H9 (cell line): ENCODE measurements at regions not wholly inside any gene's neighbourhood (a gene's known extent, or its start where the extent isn't known, plus 50 kb on each side); places are given as distances from the start of the nearest gene placed in this dataset.

ENCODE experiments used
- DNase-seq: peaks from one replicate; pipeline ENCODE4 v3.0.0-alpha.2; 2017
- H2AFZ ChIP-seq: one replicate; pipeline ENCODE4 v1.6.1; 2013; ENCODE audit warnings: mild to moderate bottlenecking, low read length, control low read depth, moderate library complexity
- H2AK5ac ChIP-seq: 2 replicates; pipeline ENCODE4 v1.6.1; 2013; ENCODE audit warnings: low read length, control low read depth, mixed read lengths; ENCODE audit not compliant: insufficient read length
- H2BK120ac ChIP-seq: one replicate; pipeline ENCODE4 v1.6.1; 2013; ENCODE audit warnings: low read depth, mild to moderate bottlenecking, low read length, control low read depth, inconsistent platforms; ENCODE audit not compliant: poor library complexity, severe bottlenecking
- H2BK12ac ChIP-seq: 2 replicates; pipeline ENCODE4 v1.6.1; 2013; ENCODE audit warnings: low read length, control low read depth, mixed read lengths, low read depth; ENCODE audit not compliant: insufficient read length
- H2BK15ac ChIP-seq: 2 replicates; pipeline ENCODE4 v1.6.1; 2013; ENCODE audit warnings: low read depth, low read length, control low read depth
- H2BK20ac ChIP-seq: one replicate; pipeline ENCODE4 v1.6.1; 2013; ENCODE audit warnings: low read depth, mild to moderate bottlenecking, low read length, control low read depth, inconsistent platforms; ENCODE audit not compliant: poor library complexity, severe bottlenecking
- H2BK5ac ChIP-seq: 2 replicates; pipeline ENCODE4 v1.6.1; 2013; ENCODE audit warnings: low read length, control low read depth, mixed read lengths; ENCODE audit not compliant: insufficient read length
- H3K14ac ChIP-seq: 2 replicates; pipeline ENCODE4 v1.6.1; 2013; ENCODE audit warnings: low read length, control low read depth; ENCODE audit not compliant: insufficient read depth
- H3K18ac ChIP-seq: 2 replicates; pipeline ENCODE4 v1.6.1; 2013; ENCODE audit warnings: low read depth, mild to moderate bottlenecking, mixed read lengths, low read length, control low read depth; ENCODE audit not compliant: insufficient read length
- H3K23ac ChIP-seq: 2 replicates; pipeline ENCODE4 v1.6.1; 2013; ENCODE audit warnings: low read length, control low read depth, mixed read lengths, low read depth; ENCODE audit not compliant: insufficient read length
- H3K23me2 ChIP-seq: 2 replicates; pipeline ENCODE4 v1.6.1; 2013; ENCODE audit warnings: low read depth, mild to moderate bottlenecking, mixed read lengths, low read length, control low read depth; ENCODE audit not compliant: insufficient read length, poor library complexity, severe bottlenecking
- H3K27ac ChIP-seq: 2 replicates; pipeline ENCODE4 v1.5.1; 2013; ENCODE audit warnings: low read length, control low read depth, mixed read lengths, low read depth; ENCODE audit not compliant: insufficient read length
- H3K27me3 ChIP-seq: 2 replicates; pipeline ENCODE4 v1.6.1; 2013; ENCODE audit warnings: low read length, control low read depth, inconsistent platforms; ENCODE audit not compliant: insufficient read depth
- H3K4ac ChIP-seq: 2 replicates; pipeline ENCODE4 v1.6.1; 2013; ENCODE audit warnings: low read depth, mild to moderate bottlenecking, control low read depth, inconsistent platforms, low read length, moderate library complexity
- H3K4me1 ChIP-seq: 2 replicates; pipeline ENCODE4 v1.6.1; 2013; ENCODE audit warnings: low read length, control low read depth, inconsistent platforms; ENCODE audit not compliant: insufficient read depth
- H3K4me2 ChIP-seq: 2 replicates; pipeline ENCODE4 v1.6.1; 2013; ENCODE audit warnings: low read length, control low read depth, mixed read lengths; ENCODE audit not compliant: insufficient read length, insufficient read depth
- H3K56ac ChIP-seq: 2 replicates; pipeline ENCODE4 v1.6.1; 2013; ENCODE audit warnings: low read depth, mild to moderate bottlenecking, mixed read lengths, low read length, control low read depth; ENCODE audit not compliant: insufficient read length
- H3K79me1 ChIP-seq: 2 replicates; pipeline ENCODE4 v1.6.1; 2013; ENCODE audit warnings: low read depth, mild to moderate bottlenecking, moderate library complexity, low read length, control low read depth, inconsistent platforms; ENCODE audit not compliant: insufficient read depth, poor library complexity, severe bottlenecking
- H3K79me2 ChIP-seq: 2 replicates; pipeline ENCODE4 v1.6.1; 2013; ENCODE audit warnings: low read length, control low read depth, inconsistent platforms; ENCODE audit not compliant: insufficient read depth
- H3K9ac ChIP-seq: 2 replicates; pipeline ENCODE4 v1.6.1; 2013; ENCODE audit warnings: low read length, control low read depth, mixed read lengths; ENCODE audit not compliant: insufficient read length; ENCODE audit errors: extremely low read depth
- H3K9me3 ChIP-seq: one replicate; pipeline ENCODE4 v1.6.1; 2013; ENCODE audit warnings: low read depth, low read length, inconsistent platforms; ENCODE audit not compliant: control insufficient read depth
- H3T11ph ChIP-seq: one replicate; pipeline ENCODE4 v1.6.1; 2013; ENCODE audit warnings: mild to moderate bottlenecking, low read length, control low read depth, inconsistent platforms
- H4K20me1 ChIP-seq: one replicate; pipeline ENCODE4 v1.6.1; 2013; ENCODE audit not compliant: control insufficient read depth, insufficient read length, insufficient read depth
- H4K5ac ChIP-seq: 2 replicates; pipeline ENCODE4 v1.6.1; 2013; ENCODE audit warnings: low read depth, mild to moderate bottlenecking, mixed read lengths, low read length, control low read depth; ENCODE audit not compliant: insufficient read length
- H4K8ac ChIP-seq: replicated peaks from 2 replicates; pipeline ENCODE4 v1.6.1; 2013; ENCODE audit warnings: low read length, control low read depth, mixed read lengths, low read depth; ENCODE audit not compliant: insufficient read length
- H4K91ac ChIP-seq: 2 replicates; pipeline ENCODE4 v1.6.1; 2013; ENCODE audit warnings: low read depth, mild to moderate bottlenecking, moderate library complexity, mixed read lengths, low read length, control low read depth; ENCODE audit not compliant: insufficient read length
- H3K27ac Mint-ChIP-seq, 3 experiments: 2 replicates in 2 of 3; 3 replicates in 1 of 3; pipeline ENCODE4 v1.8.0; 2020 to 2021; ENCODE audit warnings: mixed read lengths in 3 of 3, mild to moderate bottlenecking in 1 of 3, moderate library complexity in 1 of 3
- H3K27me3 Mint-ChIP-seq: 2 replicates; pipeline ENCODE4 v1.8.0; 2021; ENCODE audit warnings: low read depth, mild to moderate bottlenecking, moderate library complexity, mixed read lengths
- H3K36me3 Mint-ChIP-seq, 3 experiments: 2 replicates in 2 of 3; 3 replicates in 1 of 3; pipeline ENCODE4 v1.8.0; 2020 to 2021; ENCODE audit warnings: low read depth in 3 of 3, mixed read lengths in 3 of 3; ENCODE audit not compliant: insufficient read depth in 1 of 3
- H3K4me1 Mint-ChIP-seq, 2 experiments: 2 replicates each; pipeline ENCODE4 v1.8.0; 2020; ENCODE audit warnings: mixed read lengths in 2 of 2
- H3K4me3 Mint-ChIP-seq, 2 experiments: 2 replicates in 1 of 2; 3 replicates in 1 of 2; pipeline ENCODE4 v1.8.0; 2020 to 2021; ENCODE audit warnings: mild to moderate bottlenecking in 2 of 2, mixed read lengths in 2 of 2, moderate library complexity in 1 of 2
- H3K9me3 Mint-ChIP-seq, 2 experiments: 2 replicates in 1 of 2; 3 replicates in 1 of 2; pipeline ENCODE4 v1.8.0; 2020; ENCODE audit warnings: mild to moderate bottlenecking in 2 of 2, mixed read lengths in 2 of 2, moderate library complexity in 1 of 2
- CTCF ChIP-seq: fragments of 200-600 bp; sonication (generic); conservative IDR thresholded peaks from 3 replicates; pipeline ENCODE4 v1.8.0; 2021; ENCODE audit warnings: antibody characterized with exemption, mild to moderate bottlenecking
- WGBS: extraction: QIAGEN DNeasy Blood & Tissue Kit; methylation state at CpG from one replicate; pipeline ENCODE4 v1.1.7; 2013; ENCODE audit warnings: missing lambda C conversion rate, low lambda C conversion rate, mixed read lengths; ENCODE audit not compliant: insufficient read length; ENCODE audit errors: extremely low coverage; 5-methylcytosine and 5-hydroxymethylcytosine counted together

- H3K4ac ChIP-seq = no peak overlapping the region
- peaks cover 23% of the 10 kb centered on the region for H3K27me3 Mint-ChIP-seq
These were observed 327.2 kb downstream of the PTPRU start for GRCh38 chr1:29563571-29563970.

More at GRCh38 chr1:29563571-29563970, 327.2 kb downstream of the PTPRU start:
- DNase-seq = no peak
- H4K8ac ChIP-seq = no peak overlapping the region
- Mint-ChIP-seq H3K36me3 (peaks cover 3 to 17% (median 11%) of the 10 kb centered on the region in 3 experiments), H3K4me3 (no peak overlapping the region), H3K27ac (no peak overlapping the region), H3K4me1 (no peaks in the 10 kb centered on the region), H3K9me3 (peaks cover 39 to 53% of the 10 kb centered on the region in 2 experiments)
- no peaks in the 10 kb centered on the region for H3K79me2 ChIP-seq
- no peak overlapping the region for H3K56ac ChIP-seq
- H3K27ac ChIP-seq = no peak overlapping the region
- no peak overlapping the region for H2BK15ac ChIP-seq
- no peak overlapping the region for H2BK120ac ChIP-seq
- no peaks in the 10 kb centered on the region for H3K23me2 ChIP-seq
- no peaks in the 10 kb centered on the region for H4K20me1 ChIP-seq
- H3K18ac ChIP-seq = no peak overlapping the region
- H3K9ac ChIP-seq = no peak overlapping the region
- H2AFZ ChIP-seq = no peak overlapping the region
- no peak for TF ChIP-seq CTCF
- H2BK5ac ChIP-seq = no peak overlapping the region
- no peak overlapping the region for H3K4me2 ChIP-seq
- no peaks in the 10 kb centered on the region for H3K4me1 ChIP-seq
- H2BK20ac ChIP-seq = no peak overlapping the region
- no peak overlapping the region for H3K23ac ChIP-seq
- peaks cover 30% of the 10 kb centered on the region for H3K9me3 ChIP-seq
- H3T11ph ChIP-seq = no peak overlapping the region
- H2AK5ac ChIP-seq = no peak overlapping the region
- no peaks in the 10 kb centered on the region for H3K79me1 ChIP-seq
- H4K91ac ChIP-seq = no peak overlapping the region
- no peak overlapping the region for H2BK12ac ChIP-seq
- no CpG with 5 or more reads among the region's 4 CpGs for WGBS
- no peak overlapping the region for H3K14ac ChIP-seq
- H4K5ac ChIP-seq = no peak overlapping the region
- H3K27me3 ChIP-seq = no peaks in the 10 kb centered on the region
